GM18868 (cell line): ENCODE measurements at regions not wholly inside any gene's neighbourhood (a gene's known extent, or its start where the extent isn't known, plus 50 kb on each side); places are given as distances from the start of the nearest gene placed in this dataset.

Experiments used
- ATAC-seq: cut with Tn5 transposase; IDR thresholded peaks from one replicate; pipeline ENCODE4 v1.9.1; 2021; ENCODE audit warnings: mild to moderate bottlenecking, moderate library complexity; ENCODE audit not compliant: unreplicated experiment

- ATAC-seq, result no peak
Measured at GRCh38 chr6:66771626-66772025, 1064.6 kb upstream of the EYS start.

DNA sequence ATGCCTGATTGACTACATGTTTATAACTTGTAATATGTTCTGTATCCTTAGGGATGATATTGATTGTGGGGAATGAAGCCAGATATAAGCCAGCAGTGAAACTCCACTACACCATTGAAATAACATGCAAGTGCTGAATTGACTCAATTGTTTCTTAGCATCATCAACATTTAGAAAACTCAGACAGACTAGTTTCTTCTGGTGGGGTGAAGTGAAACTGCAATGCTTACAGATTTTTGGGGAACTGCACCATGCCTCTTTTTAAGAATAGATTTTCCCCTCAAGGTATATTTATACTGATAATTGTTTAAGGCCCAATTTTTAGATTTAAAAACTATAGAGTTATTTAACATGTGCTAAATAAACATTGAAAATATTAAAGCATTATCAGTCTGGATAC lies 1044.6 kb upstream of the EYS start:
- ATAC-seq, result no peak

- ATAC-seq, result no peak
Measured at GRCh38 chr6:66740346-66740745, 1033.3 kb upstream of the EYS start.

GRCh38 chr6:66735106-66735890 lies 1028.3 kb upstream of the EYS start:
- no peak for ATAC-seq

GRCh38 chr6:66731310-66731709 lies 1024.3 kb upstream of the EYS start:
- no peak for ATAC-seq

DNA sequence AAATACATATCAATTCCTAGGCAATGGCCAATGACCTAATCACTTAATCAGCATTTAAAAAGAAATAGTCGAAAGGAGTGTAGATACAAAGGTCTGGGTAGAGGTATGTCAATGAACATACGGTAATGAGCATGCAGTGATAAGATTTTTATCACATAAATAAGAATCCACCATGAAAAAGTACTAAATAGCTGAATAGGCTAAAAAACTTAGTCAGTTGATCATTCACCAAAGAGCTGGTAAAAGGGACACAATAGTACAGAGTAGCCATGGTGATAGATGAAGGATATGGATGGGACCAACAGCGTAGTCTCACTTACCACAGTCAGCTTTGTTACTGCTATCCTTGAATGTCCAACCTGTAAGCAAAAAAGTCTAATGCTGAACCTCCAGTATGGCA lies 1018.6 kb upstream of the EYS start:
- no peak for ATAC-seq

GRCh38 chr6:66717801-66718200 lies 1010.8 kb upstream of the EYS start:
- ATAC-seq, result no peak

DNA sequence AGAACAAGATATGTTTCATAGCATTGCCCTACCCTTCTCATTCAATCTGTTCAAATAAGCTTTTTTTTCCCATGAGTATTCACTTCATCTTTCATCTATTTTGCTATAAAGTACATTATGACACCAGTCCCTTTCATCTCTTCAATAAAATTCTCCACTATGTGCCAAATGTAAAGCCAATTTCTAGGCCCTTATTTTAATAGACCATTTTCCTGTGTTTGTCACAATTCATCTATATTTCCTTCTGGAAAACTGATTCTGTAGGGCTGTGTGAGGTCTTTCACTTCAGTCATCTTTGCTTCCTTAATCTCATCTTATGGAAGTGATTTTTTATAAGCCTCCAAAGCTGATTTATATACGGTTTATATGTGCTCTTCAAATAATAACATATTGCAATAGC lies 992.4 kb upstream of the EYS start:
- ATAC-seq, result no peak

DNA sequence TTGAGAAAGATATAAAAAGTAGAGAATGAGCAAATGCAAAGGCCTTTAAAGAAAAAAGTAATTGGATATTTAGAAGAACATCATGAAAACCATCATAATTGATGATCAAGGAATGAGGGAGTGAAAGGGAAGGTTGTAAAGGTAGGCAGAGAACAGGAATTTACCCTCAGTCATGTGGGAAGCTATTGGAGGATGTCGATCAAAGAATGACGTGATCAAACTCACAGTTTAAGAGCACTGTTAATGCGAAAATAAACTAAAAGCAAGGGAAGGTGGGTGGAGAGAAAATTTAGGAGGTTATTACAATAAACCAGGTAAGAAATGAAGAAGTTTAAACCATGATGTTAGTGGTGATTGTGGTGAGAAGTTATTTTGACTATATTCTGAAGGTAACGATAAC lies 982.6 kb upstream of the EYS start:
- ATAC-seq, result no peak

DNA sequence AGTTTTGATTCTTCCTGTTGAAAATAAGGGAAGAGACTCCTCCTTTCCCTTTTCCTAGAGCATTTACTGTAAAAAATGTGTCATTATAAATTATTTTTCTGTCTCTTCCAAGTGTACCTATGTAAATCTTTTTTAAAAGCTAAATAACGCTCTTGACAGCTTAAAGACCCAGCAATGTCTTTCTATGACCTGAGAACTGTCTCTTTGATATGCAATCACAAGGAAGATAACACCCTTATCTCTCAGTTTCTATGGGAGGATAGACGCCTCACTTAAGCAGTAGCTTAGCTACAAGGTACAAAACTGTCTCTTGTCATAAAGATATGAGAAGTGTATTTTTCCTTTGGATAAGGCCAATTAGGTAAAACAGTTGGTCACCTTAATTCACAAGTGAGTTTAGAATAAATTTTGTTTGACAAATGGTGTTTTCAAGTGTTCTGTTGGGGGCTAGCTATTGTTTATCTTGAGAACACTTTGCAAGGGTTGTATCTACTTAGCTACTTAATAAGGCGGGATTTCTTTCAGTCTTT lies 980.6 kb upstream of the EYS start:
- ATAC-seq, result no peak

GRCh38 chr6:66675906-66676305 lies 968.9 kb upstream of the EYS start:
- ATAC-seq, result no peak

GRCh38 chr6:66664112-66664511 lies 957.1 kb upstream of the EYS start:
- ATAC-seq, result no peak

GRCh38 chr6:66662721-66663507 lies 955.9 kb upstream of the EYS start:
- ATAC-seq, result no peak

DNA sequence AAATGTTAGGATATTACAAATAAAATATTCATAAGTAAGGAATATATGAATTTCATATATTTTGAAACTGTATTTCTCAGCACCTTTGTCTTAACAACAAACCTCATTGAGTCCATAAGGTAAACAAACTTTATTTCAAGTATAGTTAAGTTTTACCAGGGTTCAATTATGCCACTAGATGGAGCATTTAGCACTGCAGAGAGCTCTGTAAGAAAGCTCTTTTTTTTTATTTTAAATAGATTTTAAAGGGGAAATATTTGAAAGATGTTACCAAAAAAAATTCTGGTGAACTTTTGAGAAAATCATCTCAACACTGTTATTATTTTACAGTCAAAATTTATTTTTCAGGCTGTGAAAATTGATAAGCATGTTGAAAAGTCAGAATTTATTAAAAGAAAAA lies 955.2 kb upstream of the EYS start:
- ATAC-seq, result no peak

- no peak for ATAC-seq
Measured at GRCh38 chr6:66655420-66655819, 948.4 kb upstream of the EYS start.

- no peak for ATAC-seq
Measured at GRCh38 chr6:66638518-66638917, 931.5 kb upstream of the EYS start.

DNA sequence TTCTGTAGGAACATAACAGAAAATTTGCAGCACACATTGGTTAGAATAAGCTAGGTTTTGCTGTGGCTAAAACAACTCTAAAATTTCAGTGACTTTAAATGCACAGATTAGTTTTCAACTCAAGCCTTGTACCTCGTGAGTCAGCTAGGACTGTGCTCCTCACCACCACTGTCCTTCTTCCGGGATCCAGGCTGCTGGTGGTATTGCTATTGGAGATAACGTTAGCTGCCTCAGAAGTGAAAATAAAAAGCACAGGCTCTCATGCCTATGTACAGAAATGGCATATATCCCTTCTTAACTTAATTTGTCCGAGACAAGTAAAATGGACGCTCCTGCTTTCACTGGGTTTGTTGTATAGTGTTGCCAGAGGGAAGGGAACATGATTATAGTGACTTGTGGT lies 931.1 kb upstream of the EYS start:
- ATAC-seq, result no peak

DNA sequence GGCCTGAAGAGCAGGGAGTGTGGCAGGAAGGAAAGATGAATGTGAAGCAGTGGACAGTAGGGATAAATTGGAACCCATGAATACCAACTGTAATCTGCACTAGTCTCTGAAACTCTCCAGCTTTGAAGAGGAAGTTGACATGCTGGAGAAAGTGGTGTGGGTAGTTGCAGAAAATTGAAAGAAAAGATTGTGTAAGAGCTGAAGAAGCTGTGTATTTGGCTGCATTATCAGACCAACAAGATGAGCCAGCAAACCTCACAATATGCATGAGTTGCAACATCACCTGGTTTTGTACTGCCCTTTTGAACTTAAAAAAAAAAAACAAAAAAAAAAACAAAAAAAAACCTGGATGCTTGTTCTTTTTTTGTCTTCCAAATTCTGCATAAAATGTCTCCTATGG lies 921.9 kb upstream of the EYS start:
- ATAC-seq, result no peak

GRCh38 chr6:66623050-66623449 lies 916.0 kb upstream of the EYS start:
- ATAC-seq, result no peak

DNA sequence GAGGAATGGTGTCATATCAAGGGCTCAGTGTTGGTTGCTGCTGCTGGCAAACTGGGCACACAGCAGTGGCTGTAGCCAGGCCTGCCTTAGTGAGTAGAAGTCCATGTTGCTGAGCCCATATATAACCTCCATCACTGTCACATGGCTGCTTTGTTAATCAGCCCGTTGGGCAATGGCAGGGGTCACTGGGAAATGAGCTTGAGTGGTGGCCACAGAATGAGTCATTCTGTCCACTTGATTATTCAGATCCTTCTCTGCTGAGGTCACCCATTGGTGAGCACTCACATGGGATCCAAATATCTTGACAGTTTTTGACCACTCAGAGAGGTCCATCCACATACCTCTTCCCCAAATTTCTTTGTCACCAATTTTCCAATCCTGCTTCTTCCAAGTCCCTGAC lies 898.9 kb upstream of the EYS start:
- ATAC-seq, result no peak

- no peak for ATAC-seq
Measured at GRCh38 chr6:66605011-66605410, 898.0 kb upstream of the EYS start.

- ATAC-seq, result no peak
Measured at GRCh38 chr6:66599541-66599940, 892.5 kb upstream of the EYS start.
